ENCODE measurements at regions not wholly inside any gene's neighbourhood (a gene's known extent, or its start where the extent isn't known, plus 50 kb on each side); places are given as distances from the start of the nearest gene placed in this dataset.

GRCh38 chr12:23133471-23133870 lies 508.5 kb downstream of the ETNK1 start:
- Mint-ChIP-seq H3K27me3 (ENCODE audit: insufficient read depth, low read depth, poor library complexity) (no peaks in the 10 kb centered on the region), H3K4me1 (peaks cover 13% of the 10 kb centered on the region; the same call in 2 of the 3 replicates), H3K27ac (no peak overlapping the region), H3K4me3 (no peak overlapping the region), H3K9me3 (no peaks in the 10 kb centered on the region; the same call in 2 of the 3 replicates), H3K36me3 (ENCODE audit: low read depth) (no peaks in the 10 kb centered on the region)
- no peak overlapping the region for H3K4me3 ChIP-seq
- no peak overlapping the region for H3K27ac ChIP-seq (ENCODE audit: low read depth)
- no peaks in the 10 kb centered on the region for H3F3A ChIP-seq (replicated peaks; ENCODE audit: low read depth)
- no peaks in the 10 kb centered on the region for H3K79me2 ChIP-seq (replicated peaks; ENCODE audit: insufficient read depth)
- no peaks in the 10 kb centered on the region for H4K20me1 ChIP-seq (replicated peaks; ENCODE audit: insufficient read depth)
- no peaks in the 10 kb centered on the region; the same call in 1 of the 2 replicates for H3K36me3 ChIP-seq (ENCODE audit: insufficient read depth)
- DNase-seq (ENCODE audit: low spot score), result no peak
- H3K4me2 ChIP-seq, result no peak overlapping the region
- H3K4me1 ChIP-seq (ENCODE audit: insufficient read depth), result peaks cover 10% of the 10 kb centered on the region
- no peak overlapping the region for H2AFZ ChIP-seq
- TF ChIP-seq ZNF462 (CRISPR knock-in tag; IDR thresholded peaks at IDR 0.05), result no peak
- TF ChIP-seq CREB1 (CRISPR knock-in tag; IDR thresholded peaks at IDR 0.05; ENCODE audit: low read depth), result no peak
- TF ChIP-seq JUNB (IDR thresholded peaks at IDR 0.05; ENCODE audit: unreplicated experiment), result no peak
- H3K9me2 ChIP-seq (ENCODE audit: insufficient read depth), result peaks cover 14% of the 10 kb centered on the region
- no peak for ATAC-seq
- H3K27me3 ChIP-seq (ENCODE audit: insufficient read depth), result no peaks in the 10 kb centered on the region

- H3K79me2 ChIP-seq (replicated peaks; ENCODE audit: insufficient read depth), result no peaks in the 10 kb centered on the region
- DNase-seq (ENCODE audit: low spot score), result no peak
- peaks cover 4% of the 10 kb centered on the region for H3K36me3 ChIP-seq (ENCODE audit: insufficient read depth)
- H3K4me2 ChIP-seq, result no peak overlapping the region
- H4K20me1 ChIP-seq (replicated peaks; ENCODE audit: insufficient read depth), result no peaks in the 10 kb centered on the region
- H2AFZ ChIP-seq, result no peak overlapping the region
- Mint-ChIP-seq H3K4me3 (no peak overlapping the region), H3K27me3 (ENCODE audit: insufficient read depth, low read depth, poor library complexity) (no peaks in the 10 kb centered on the region), H3K27ac (no peak overlapping the region), H3K36me3 (ENCODE audit: low read depth) (peaks cover 6% of the 10 kb centered on the region; the same call in 2 of the 3 replicates), H3K4me1 (no peaks in the 10 kb centered on the region), H3K9me3 (peaks cover 16% of the 10 kb centered on the region)
- no peak for ATAC-seq
- no peaks in the 10 kb centered on the region for H3K4me1 ChIP-seq (ENCODE audit: insufficient read depth)
- peaks cover 17% of the 10 kb centered on the region for H3K9me2 ChIP-seq (ENCODE audit: insufficient read depth)
- H3K27ac ChIP-seq (ENCODE audit: low read depth), result no peak overlapping the region
- H3K27me3 ChIP-seq (ENCODE audit: insufficient read depth), result no peaks in the 10 kb centered on the region
- no peak overlapping the region for H3K4me3 ChIP-seq
- TF ChIP-seq JUNB (IDR thresholded peaks at IDR 0.05; ENCODE audit: unreplicated experiment), result no peak
- no peaks in the 10 kb centered on the region for H3F3A ChIP-seq (replicated peaks; ENCODE audit: low read depth)
Observed at GRCh38 chr12:23139026-23139425, 514.1 kb downstream of the ETNK1 start.

All from GM23338 (cell line).